Adrenal gland (tissue), 5 donors: ENCODE measurements at regions not wholly inside any gene's neighbourhood (a gene's known extent, or its start where the extent isn't known, plus 50 kb on each side); places are given as distances from the start of the nearest gene placed in this dataset.

Source experiments
- POLR2A ChIP-seq, 2 donors: fragments of 450-650 bp; IDR thresholded peaks; one replicate each; pipeline ENCODE4 v1.6.1; 2017; ENCODE audit warnings: antibody characterized with exemption in 2 of 2, mild to moderate bottlenecking in 2 of 2, moderate library complexity in 1 of 2
- TF ChIP-seq, protein P1 (sequence below), 6 experiments: fragments of 450-650 bp in 4 of 6; fragments of 200-600 bp in 2 of 6; sonication (generic) in 1 of 6; IDR thresholded peaks; 1 replicate in 5 of 6; 2 replicates in 1 of 6; pipeline versions ENCODE4 v1.5.1 to v1.8.0; 2016 to 2021; ENCODE audit warnings: antibody characterized with exemption in 6 of 6, mild to moderate bottlenecking in 2 of 6, moderate library complexity in 1 of 6
- donor health status: DM: no; HTN: no; CAD: no.

DNA sequence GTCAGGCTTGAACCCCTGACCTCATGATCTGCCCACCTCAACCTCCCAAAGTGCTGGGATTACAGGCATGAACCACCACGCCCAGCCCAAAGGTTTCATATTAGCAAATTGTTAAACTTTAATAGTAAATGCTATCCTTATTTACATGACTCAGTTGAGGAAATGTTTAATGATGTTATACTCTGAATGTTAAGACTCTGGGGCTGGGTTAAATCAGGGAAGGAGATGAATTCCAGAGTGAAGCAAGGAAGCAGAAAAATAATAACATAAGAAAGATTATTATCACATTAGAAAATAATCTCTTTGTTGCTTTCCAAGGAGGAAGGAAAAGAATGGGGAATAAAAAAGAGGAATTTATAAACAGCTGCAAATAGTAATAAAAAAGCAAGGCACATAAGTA is 105.3 kb downstream of the PTGS2 start:
- TF ChIP-seq, protein P1, sequence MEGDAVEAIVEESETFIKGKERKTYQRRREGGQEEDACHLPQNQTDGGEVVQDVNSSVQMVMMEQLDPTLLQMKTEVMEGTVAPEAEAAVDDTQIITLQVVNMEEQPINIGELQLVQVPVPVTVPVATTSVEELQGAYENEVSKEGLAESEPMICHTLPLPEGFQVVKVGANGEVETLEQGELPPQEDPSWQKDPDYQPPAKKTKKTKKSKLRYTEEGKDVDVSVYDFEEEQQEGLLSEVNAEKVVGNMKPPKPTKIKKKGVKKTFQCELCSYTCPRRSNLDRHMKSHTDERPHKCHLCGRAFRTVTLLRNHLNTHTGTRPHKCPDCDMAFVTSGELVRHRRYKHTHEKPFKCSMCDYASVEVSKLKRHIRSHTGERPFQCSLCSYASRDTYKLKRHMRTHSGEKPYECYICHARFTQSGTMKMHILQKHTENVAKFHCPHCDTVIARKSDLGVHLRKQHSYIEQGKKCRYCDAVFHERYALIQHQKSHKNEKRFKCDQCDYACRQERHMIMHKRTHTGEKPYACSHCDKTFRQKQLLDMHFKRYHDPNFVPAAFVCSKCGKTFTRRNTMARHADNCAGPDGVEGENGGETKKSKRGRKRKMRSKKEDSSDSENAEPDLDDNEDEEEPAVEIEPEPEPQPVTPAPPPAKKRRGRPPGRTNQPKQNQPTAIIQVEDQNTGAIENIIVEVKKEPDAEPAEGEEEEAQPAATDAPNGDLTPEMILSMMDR (IDR thresholded peaks at IDR 0.05), result no peak
- TF ChIP-seq POLR2A (IDR thresholded peaks at IDR 0.05), result no peak
